ENCODE measurements at regions not wholly inside any gene's neighbourhood (a gene's known extent, or its start where the extent isn't known, plus 50 kb on each side); places are given as distances from the start of the nearest gene placed in this dataset.

DNA sequence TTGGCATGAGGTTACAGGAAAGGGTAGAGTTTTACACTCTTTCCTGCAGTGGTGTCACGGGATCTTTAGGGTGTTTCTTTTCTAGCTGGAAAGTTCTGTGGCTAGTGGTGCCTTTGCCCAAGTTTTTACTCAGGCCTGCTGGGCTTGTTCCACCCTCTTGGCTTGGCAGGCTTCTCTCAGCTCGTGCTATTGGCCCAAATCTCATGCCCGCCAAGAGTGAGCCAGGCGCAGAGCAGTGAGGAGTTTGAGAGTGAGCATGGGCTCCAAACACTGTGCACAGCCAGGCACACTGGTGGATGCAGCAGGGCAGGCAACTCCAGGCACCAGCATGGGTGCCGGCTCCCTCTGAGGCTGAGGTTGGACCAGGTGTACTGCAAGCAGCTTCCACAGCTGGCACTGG lies 206.5 kb downstream of the SAMD5 start:
- TF ChIP-seq, protein P1, sequence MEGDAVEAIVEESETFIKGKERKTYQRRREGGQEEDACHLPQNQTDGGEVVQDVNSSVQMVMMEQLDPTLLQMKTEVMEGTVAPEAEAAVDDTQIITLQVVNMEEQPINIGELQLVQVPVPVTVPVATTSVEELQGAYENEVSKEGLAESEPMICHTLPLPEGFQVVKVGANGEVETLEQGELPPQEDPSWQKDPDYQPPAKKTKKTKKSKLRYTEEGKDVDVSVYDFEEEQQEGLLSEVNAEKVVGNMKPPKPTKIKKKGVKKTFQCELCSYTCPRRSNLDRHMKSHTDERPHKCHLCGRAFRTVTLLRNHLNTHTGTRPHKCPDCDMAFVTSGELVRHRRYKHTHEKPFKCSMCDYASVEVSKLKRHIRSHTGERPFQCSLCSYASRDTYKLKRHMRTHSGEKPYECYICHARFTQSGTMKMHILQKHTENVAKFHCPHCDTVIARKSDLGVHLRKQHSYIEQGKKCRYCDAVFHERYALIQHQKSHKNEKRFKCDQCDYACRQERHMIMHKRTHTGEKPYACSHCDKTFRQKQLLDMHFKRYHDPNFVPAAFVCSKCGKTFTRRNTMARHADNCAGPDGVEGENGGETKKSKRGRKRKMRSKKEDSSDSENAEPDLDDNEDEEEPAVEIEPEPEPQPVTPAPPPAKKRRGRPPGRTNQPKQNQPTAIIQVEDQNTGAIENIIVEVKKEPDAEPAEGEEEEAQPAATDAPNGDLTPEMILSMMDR (IDR thresholded peaks at IDR 0.05; ENCODE audit: low read depth, low read length): no peak

GRCh38 chr6:147716434-147716833 lies 207.9 kb downstream of the SAMD5 start:
- TF ChIP-seq, protein P1 (IDR thresholded peaks at IDR 0.05; ENCODE audit: low read depth, low read length): no peak
- no peak overlapping the region for H3K4me3 ChIP-seq (ENCODE audit: low read depth, low read length)

More for the DNA sequence above, 206.5 kb downstream of the SAMD5 start:
- no peak overlapping the region for H3K4me3 ChIP-seq (ENCODE audit: low read depth, low read length)

DNA sequence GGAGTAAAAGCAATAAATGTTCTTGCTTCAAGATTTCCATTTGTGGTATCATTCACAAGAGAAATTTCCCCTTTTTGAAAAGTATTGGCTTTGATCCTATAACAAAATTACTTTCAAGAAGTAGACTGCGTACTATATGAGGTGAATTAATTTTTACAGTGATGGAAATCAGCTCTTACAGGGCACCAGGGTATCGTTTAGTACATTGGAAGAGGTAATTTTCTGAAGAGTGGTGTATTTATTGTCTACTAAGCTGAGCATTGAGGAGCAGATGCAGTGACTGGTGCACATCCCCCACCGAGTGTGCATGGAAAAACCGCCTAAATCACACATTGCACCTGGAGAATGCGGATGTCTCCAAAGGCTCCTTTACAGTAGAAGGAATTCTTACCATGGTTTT lies 209.5 kb downstream of the SAMD5 start:
- H3K4me3 ChIP-seq (ENCODE audit: low read depth, low read length): no peak overlapping the region
- TF ChIP-seq, protein P1 (IDR thresholded peaks at IDR 0.05; ENCODE audit: low read depth, low read length): no peak

GRCh38 chr6:147722158-147722557 lies 213.7 kb downstream of the SAMD5 start:
- H3K4me3 ChIP-seq (ENCODE audit: low read depth, low read length): no peak overlapping the region
- TF ChIP-seq, protein P1 (IDR thresholded peaks at IDR 0.05; ENCODE audit: low read depth, low read length): no peak

DNA sequence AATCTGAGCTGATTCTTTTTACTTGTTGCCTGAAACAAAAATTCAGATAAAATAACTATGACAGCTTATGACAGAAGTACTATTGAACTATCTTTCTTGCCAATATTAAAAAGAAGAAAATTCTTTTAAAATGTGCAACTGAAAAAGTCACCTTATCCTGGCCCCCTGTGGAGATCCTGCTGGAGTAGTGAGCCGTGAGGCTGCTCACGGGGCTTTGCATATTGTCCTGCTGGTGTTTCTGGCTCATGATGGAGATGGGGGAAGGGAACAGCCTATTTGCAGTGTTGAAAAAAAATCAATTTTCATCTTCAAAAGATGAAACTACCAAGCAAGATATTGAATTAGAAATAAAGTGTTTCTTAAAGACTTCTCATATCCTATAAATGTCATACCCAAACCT lies 216.0 kb downstream of the SAMD5 start:
- no peak overlapping the region for H3K4me3 ChIP-seq (ENCODE audit: low read depth, low read length)
- TF ChIP-seq, protein P1 (IDR thresholded peaks at IDR 0.05; ENCODE audit: low read depth, low read length): no peak

DNA sequence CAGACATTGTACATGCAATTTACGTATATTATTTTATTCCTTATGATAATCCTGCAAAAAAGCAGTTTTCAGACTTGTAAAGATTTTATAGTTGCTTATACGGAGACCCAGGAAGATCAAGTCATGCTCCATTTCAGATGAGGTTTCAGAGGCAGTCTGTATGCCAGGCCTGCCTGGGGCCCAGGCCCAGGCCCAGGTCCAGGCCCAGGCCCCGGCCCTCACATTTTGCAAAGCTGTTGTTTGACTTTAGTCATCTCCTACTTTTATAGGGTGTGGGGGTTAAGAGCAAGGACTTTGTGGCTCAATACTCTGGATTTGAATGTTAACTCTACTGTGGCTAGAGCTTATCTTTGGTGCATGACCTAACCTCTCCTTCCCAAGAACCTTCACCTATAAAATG lies 217.9 kb downstream of the SAMD5 start:
- TF ChIP-seq, protein P1 (IDR thresholded peaks at IDR 0.05; ENCODE audit: low read depth, low read length): no peak
- no peak overlapping the region for H3K4me3 ChIP-seq (ENCODE audit: low read depth, low read length)

DNA sequence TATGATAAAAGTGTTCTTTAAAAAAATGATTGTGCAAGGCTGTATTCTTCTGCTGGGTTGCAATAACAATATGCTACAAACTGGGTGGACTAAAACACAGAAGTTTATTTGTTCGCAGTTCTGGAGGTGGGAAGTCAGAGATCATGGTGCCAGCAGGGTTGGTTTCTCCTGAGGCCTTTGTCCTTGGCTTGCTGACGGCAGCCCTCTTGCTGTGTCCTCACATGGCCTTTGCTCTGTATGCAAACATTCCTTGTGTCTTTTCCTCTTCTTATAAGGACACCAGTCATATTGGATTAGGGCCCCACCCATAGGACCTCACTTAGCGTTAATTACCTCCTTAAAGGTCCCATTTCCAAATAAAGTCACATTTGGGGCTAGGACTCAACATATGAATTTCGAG lies 220.4 kb downstream of the SAMD5 start:
- TF ChIP-seq, protein P1 (IDR thresholded peaks at IDR 0.05; ENCODE audit: low read depth, low read length): no peak
- no peak overlapping the region for H3K4me3 ChIP-seq (ENCODE audit: low read depth, low read length)

Measured in WI38 (cell line).